Spleen (tissue), 11 donors: ENCODE measurements at regions not wholly inside any gene's neighbourhood (a gene's known extent, or its start where the extent isn't known, plus 50 kb on each side); places are given as distances from the start of the nearest gene placed in this dataset.

ENCODE experiments used
- DNase-seq: peaks from one replicate; pipeline ENCODE4 v3.0.0-alpha.2; 2020
- H3K27ac ChIP-seq, 8 donors: fragments of 200-600 bp; sonication (generic) in 7 of 8; 1 replicate in 4 of 8; 2 replicates in 4 of 8; pipeline versions ENCODE4 v1.5.0 to v1.8.0; 2016 to 2021; ENCODE audit warnings: inconsistent platforms in 4 of 8, mild to moderate bottlenecking in 4 of 8, moderate library complexity in 1 of 8
- H3K27me3 ChIP-seq, 7 donors: fragments of 200-600 bp; sonication (generic) in 6 of 7; replicated peaks in 1 of 7; 1 replicate in 4 of 7; 2 replicates in 3 of 7; pipeline versions ENCODE4 v1.5.0 to v1.8.0; 2016 to 2021; ENCODE audit warnings: inconsistent platforms in 3 of 7, mild to moderate bottlenecking in 1 of 7
- H3K36me3 ChIP-seq, 6 donors: fragments of 200-600 bp; sonication (generic) in 5 of 6; 1 replicate in 4 of 6; 2 replicates in 2 of 6; pipeline versions ENCODE4 v1.5.0 to v1.8.0; 2016 to 2021; ENCODE audit warnings: inconsistent platforms in 2 of 6
- H3K4me1 ChIP-seq, 6 donors: fragments of 200-600 bp; sonication (generic) in 5 of 6; 1 replicate in 3 of 6; 2 replicates in 3 of 6; pipeline versions ENCODE4 v1.5.0 to v1.8.0; 2016 to 2021; ENCODE audit warnings: inconsistent platforms in 3 of 6
- H3K4me3 ChIP-seq, 8 donors: fragments of 200-600 bp; sonication (generic) in 7 of 8; 1 replicate in 4 of 8; 2 replicates in 4 of 8; pipeline versions ENCODE4 v1.5.0 to v1.8.0; 2016 to 2021; ENCODE audit warnings: inconsistent platforms in 4 of 8, mild to moderate bottlenecking in 4 of 8, moderate library complexity in 2 of 8
- H3K9me3 ChIP-seq, 8 donors: fragments of 200-600 bp; sonication (generic) in 7 of 8; 1 replicate in 4 of 8; 2 replicates in 4 of 8; pipeline versions ENCODE4 v1.5.0 to v1.8.0; 2016 to 2021; ENCODE audit warnings: inconsistent platforms in 4 of 8
- POLR2A ChIP-seq, 3 donors: fragments of 450-650 bp; IDR thresholded peaks; one replicate each; pipeline ENCODE4 v1.5.1; 2017; ENCODE audit warnings: antibody characterized with exemption in 3 of 3, mild to moderate bottlenecking in 1 of 3
- POLR2AphosphoS5 ChIP-seq, 3 donors: sonication (generic); formaldehyde crosslinking; IDR thresholded peaks; one replicate each; pipeline ENCODE4 v1.5.1; 2017; ENCODE audit warnings: antibody characterized with exemption in 3 of 3
- WGBS, 5 donors: extraction: QIAGEN DNeasy Blood & Tissue Kit in 3 of 5; methylation state at CpG; one replicate each; pipeline versions ENCODE4 v1.1.5 to v1.1.7; 2013 to 2018; 5-methylcytosine and 5-hydroxymethylcytosine counted together
- intact Hi-C: fragments of 100-400 bp; cut with DNase I; formaldehyde crosslinking; loops from one replicate; pipeline ENCODE4 v1.15.0; 2023; ENCODE audit warnings: low total_unique reads
- TF ChIP-seq, protein P1 (sequence below), 11 experiments: fragments of 200-600 bp in 7 of 11; fragments of 450-650 bp in 4 of 11; sonication (generic) in 4 of 11; IDR thresholded peaks in 8 of 11; conservative IDR thresholded peaks in 3 of 11; 1 replicate in 7 of 11; 2 replicates in 4 of 11; pipeline versions ENCODE4 v1.4.0 to v1.8.0; 2016 to 2021; ENCODE audit warnings: antibody characterized with exemption in 11 of 11, inconsistent platforms in 4 of 11, mild to moderate bottlenecking in 1 of 11
- donor health status: healthy with polysubstance abuse.
- donor health status: DM: no; HTN: no; CAD: no; lungs with moderate emphysema.
- donor health status: DM: no; HTN: no; CAD: no.
- donor health status: Bipolar disorder and iron deficiency.
- donor health status: healthy.
- donor health status: DM: no; HTN: no; CAD: no.
- donor health status: DM: yes; HTN: yes; CAD: no.

DNA sequence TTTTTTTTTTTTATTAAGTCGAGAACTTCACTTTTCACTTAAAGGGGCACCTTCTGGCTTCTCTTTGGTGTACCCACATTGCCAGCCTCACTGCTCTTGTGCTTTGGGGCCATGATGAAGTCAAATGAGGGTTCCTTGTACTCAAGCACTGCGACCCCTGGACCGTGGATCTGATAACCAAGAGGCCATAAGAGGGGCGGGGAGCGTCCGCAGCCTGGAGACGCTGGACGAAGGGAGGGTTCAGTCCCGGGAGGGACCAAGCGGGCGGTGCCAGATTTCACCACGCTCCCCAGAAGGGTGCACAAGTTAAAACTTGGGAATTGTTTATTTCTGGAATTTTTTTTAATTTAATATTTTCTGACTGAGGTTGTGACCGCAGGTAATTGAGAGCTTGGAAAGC, 53.3 kb upstream of the SOX1 start:
- 83 to 92% (median 87%) methylated on average over 13 of the region's 13 CpGs for WGBS, 5 donors

GRCh38 chr13:112014857-112015256, 52.1 kb upstream of the SOX1 start:
- H3K27me3 ChIP-seq = no peaks in the 10 kb centered on the region

More for the DNA sequence above, 53.3 kb upstream of the SOX1 start:
- Histone ChIP-seq H3K27ac (no peak overlapping the region), H3K27me3 (no peaks in the 10 kb centered on the region), H3K4me3 (no peak overlapping the region), H3K4me1 (no peaks in the 10 kb centered on the region), H3K9me3 (no peaks in the 10 kb centered on the region), H3K36me3 (no peaks in the 10 kb centered on the region)
- no peak for TF ChIP-seq POLR2A (IDR thresholded peaks at IDR 0.05)
- TF ChIP-seq, protein P1, sequence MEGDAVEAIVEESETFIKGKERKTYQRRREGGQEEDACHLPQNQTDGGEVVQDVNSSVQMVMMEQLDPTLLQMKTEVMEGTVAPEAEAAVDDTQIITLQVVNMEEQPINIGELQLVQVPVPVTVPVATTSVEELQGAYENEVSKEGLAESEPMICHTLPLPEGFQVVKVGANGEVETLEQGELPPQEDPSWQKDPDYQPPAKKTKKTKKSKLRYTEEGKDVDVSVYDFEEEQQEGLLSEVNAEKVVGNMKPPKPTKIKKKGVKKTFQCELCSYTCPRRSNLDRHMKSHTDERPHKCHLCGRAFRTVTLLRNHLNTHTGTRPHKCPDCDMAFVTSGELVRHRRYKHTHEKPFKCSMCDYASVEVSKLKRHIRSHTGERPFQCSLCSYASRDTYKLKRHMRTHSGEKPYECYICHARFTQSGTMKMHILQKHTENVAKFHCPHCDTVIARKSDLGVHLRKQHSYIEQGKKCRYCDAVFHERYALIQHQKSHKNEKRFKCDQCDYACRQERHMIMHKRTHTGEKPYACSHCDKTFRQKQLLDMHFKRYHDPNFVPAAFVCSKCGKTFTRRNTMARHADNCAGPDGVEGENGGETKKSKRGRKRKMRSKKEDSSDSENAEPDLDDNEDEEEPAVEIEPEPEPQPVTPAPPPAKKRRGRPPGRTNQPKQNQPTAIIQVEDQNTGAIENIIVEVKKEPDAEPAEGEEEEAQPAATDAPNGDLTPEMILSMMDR (IDR thresholded peaks at IDR 0.05 in 8 of 11, conservative IDR thresholded peaks at IDR 0.05 in 3 of 11) = no peak
- TF ChIP-seq POLR2AphosphoS5 (IDR thresholded peaks at IDR 0.05) = no peak
- DNase-seq = no peak
- intact Hi-C loops = no loop called here

More at GRCh38 chr13:112014857-112015256, 52.1 kb upstream of the SOX1 start:
- DNase-seq = no peak
- no peak for TF ChIP-seq POLR2AphosphoS5 (IDR thresholded peaks at IDR 0.05)
- TF ChIP-seq POLR2A (IDR thresholded peaks at IDR 0.05) = no peak
- TF ChIP-seq, protein P1 (IDR thresholded peaks at IDR 0.05 in 8 of 11, conservative IDR thresholded peaks at IDR 0.05 in 3 of 11) = no peak
- H3K9me3 ChIP-seq = no peaks in the 10 kb centered on the region
- intact Hi-C loops = no loop called here
- H3K4me1 ChIP-seq = no peaks in the 10 kb centered on the region
- no peak overlapping the region for H3K27ac ChIP-seq
- no peak overlapping the region for H3K4me3 ChIP-seq
- 69 to 96% (median 71%) methylated on average over 25 to 29 of the region's 30 CpGs for WGBS, 5 donors
- no peaks in the 10 kb centered on the region for H3K36me3 ChIP-seq
